Liver (tissue), 8 donors: ENCODE measurements at regions not wholly inside any gene's neighbourhood (a gene's known extent, or its start where the extent isn't known, plus 50 kb on each side); places are given as distances from the start of the nearest gene placed in this dataset.

Source experiments
- DNase-seq: peaks from one replicate; pipeline ENCODE4 v3.0.0-alpha.2; 2017; ENCODE audit warnings: low spot score
- H3K27ac ChIP-seq, 2 donors: one replicate each; pipeline ENCODE4 v1.7.0; 2013; ENCODE audit warnings: inconsistent platforms in 2 of 2, low read length in 2 of 2, control low read depth in 1 of 2, low read depth in 1 of 2, mild to moderate bottlenecking in 1 of 2
- H3K27me3 ChIP-seq, 4 donors: one replicate each; pipeline versions ENCODE4 v1.6.1 to v1.7.0; 2013; ENCODE audit warnings: low read length in 3 of 4, inconsistent platforms in 1 of 4, mild to moderate bottlenecking in 1 of 4, moderate library complexity in 1 of 4; ENCODE audit not compliant: control insufficient read depth in 4 of 4, insufficient read depth in 4 of 4
- H3K36me3 ChIP-seq, 4 donors: one replicate each; pipeline versions ENCODE4 v1.6.1 to v1.7.0; 2013; ENCODE audit warnings: low read length in 3 of 4, mild to moderate bottlenecking in 3 of 4, low read depth in 1 of 4, moderate library complexity in 1 of 4; ENCODE audit not compliant: control insufficient read depth in 4 of 4, insufficient read depth in 3 of 4
- H3K4me1 ChIP-seq, 4 donors: one replicate each; pipeline versions ENCODE4 v1.6.1 to v1.7.0; 2013; ENCODE audit warnings: low read length in 3 of 4, mild to moderate bottlenecking in 3 of 4, moderate library complexity in 1 of 4; ENCODE audit not compliant: control insufficient read depth in 4 of 4, insufficient read depth in 4 of 4
- H3K4me3 ChIP-seq, 3 donors: one replicate each; pipeline versions ENCODE4 v1.6.1 to v1.7.0; 2013; ENCODE audit warnings: low read length in 3 of 3, control low read depth in 1 of 3, low read depth in 1 of 3, mild to moderate bottlenecking in 1 of 3
- H3K9ac ChIP-seq, 2 donors: one replicate each; pipeline ENCODE4 v1.7.0; 2013; ENCODE audit warnings: low read length in 2 of 2, mild to moderate bottlenecking in 2 of 2, moderate library complexity in 2 of 2, control low read depth in 1 of 2, low read depth in 1 of 2
- H3K9me3 ChIP-seq, 4 donors: one replicate each; pipeline versions ENCODE4 v1.6.1 to v1.7.0; 2013; ENCODE audit warnings: low read length in 3 of 4; ENCODE audit not compliant: control insufficient read depth in 4 of 4
- ATF3 ChIP-seq: IDR thresholded peaks from 2 replicates; pipeline ENCODE4 v1.6.1; 2016; ENCODE audit warnings: antibody characterized with exemption
- CTCF ChIP-seq: fragments of 150-350 bp; IDR thresholded peaks from 2 replicates; pipeline ENCODE4 v1.5.1; 2017; ENCODE audit warnings: improper control_type of control experiment, low read depth, low read length; ENCODE audit not compliant: missing input control
- EGR1 ChIP-seq, 2 donors: IDR thresholded peaks; 2 replicates each; pipeline ENCODE4 v1.6.1; 2016 to 2018; ENCODE audit warnings: antibody characterized with exemption in 2 of 2, low read depth in 2 of 2
- FOXA1 ChIP-seq: IDR thresholded peaks from 2 replicates; pipeline ENCODE4 v1.6.1; 2016; ENCODE audit warnings: antibody characterized with exemption
- FOXA2 ChIP-seq: IDR thresholded peaks from 2 replicates; pipeline ENCODE4 v1.6.1; 2016; ENCODE audit warnings: antibody characterized with exemption
- GABPA ChIP-seq, 2 donors: IDR thresholded peaks in 1 of 2; conservative IDR thresholded peaks in 1 of 2; 2 replicates each; pipeline ENCODE4 v1.6.1; 2016; ENCODE audit warnings: antibody characterized with exemption in 2 of 2, mild to moderate bottlenecking in 1 of 2, moderate library complexity in 1 of 2
- HNF4A ChIP-seq, 2 donors: conservative IDR thresholded peaks; 2 replicates each; pipeline ENCODE4 v1.6.1; 2016; ENCODE audit warnings: antibody characterized with exemption in 2 of 2, mild to moderate bottlenecking in 2 of 2
- HNF4G ChIP-seq: IDR thresholded peaks from 2 replicates; pipeline ENCODE4 v1.6.1; 2016; ENCODE audit warnings: antibody characterized with exemption
- JUND ChIP-seq, 2 donors: IDR thresholded peaks; 2 replicates each; pipeline ENCODE4 v1.6.1; 2016; ENCODE audit warnings: antibody characterized with exemption in 2 of 2
- MAX ChIP-seq: IDR thresholded peaks from 2 replicates; pipeline ENCODE4 v1.6.1; 2016; ENCODE audit warnings: antibody characterized with exemption
- NR2F2 ChIP-seq: IDR thresholded peaks from 2 replicates; pipeline ENCODE4 v1.6.1; 2016; ENCODE audit warnings: antibody characterized with exemption
- REST ChIP-seq: IDR thresholded peaks from 2 replicates; pipeline ENCODE4 v1.6.1; 2016; ENCODE audit warnings: antibody characterized with exemption, mild to moderate bottlenecking
- RXRA ChIP-seq, 2 donors: IDR thresholded peaks; 2 replicates each; pipeline ENCODE4 v1.6.1; 2017 to 2018; ENCODE audit warnings: antibody characterized with exemption in 2 of 2, mild to moderate bottlenecking in 1 of 2
- SP1 ChIP-seq: IDR thresholded peaks from 2 replicates; pipeline ENCODE4 v1.6.1; 2018; ENCODE audit warnings: antibody characterized with exemption, mild to moderate bottlenecking
- TAF1 ChIP-seq: conservative IDR thresholded peaks from 2 replicates; pipeline ENCODE4 v1.6.1; 2016; ENCODE audit warnings: antibody characterized with exemption, mild to moderate bottlenecking
- YY1 ChIP-seq: IDR thresholded peaks from 2 replicates; pipeline ENCODE4 v1.6.1; 2016; ENCODE audit warnings: antibody characterized with exemption, mild to moderate bottlenecking
- ZBTB33 ChIP-seq: IDR thresholded peaks from 2 replicates; pipeline ENCODE4 v1.6.1; 2016; ENCODE audit warnings: antibody characterized with exemption
- WGBS: extraction: QIAGEN DNeasy Blood & Tissue Kit; methylation state at CpG from one replicate; pipeline ENCODE4 v1.1.7; 2013; 5-methylcytosine and 5-hydroxymethylcytosine counted together
- donor health status: healthy.
- donor health status: healthy.
- donor health status: healthy.
- donor health status: healthy.
- donor health status: healthy.

- no peaks in the 10 kb centered on the region for H3K36me3 ChIP-seq
- TF ChIP-seq ATF3: no peak
- TF ChIP-seq YY1: no peak
- no peak for TF ChIP-seq ZBTB33
- TF ChIP-seq MAX: no peak
- no peak for TF ChIP-seq FOXA2
- TF ChIP-seq HNF4G: no peak
- no peak for TF ChIP-seq EGR1 (IDR thresholded peaks at IDR 0.05; ENCODE audit: low read depth in 2 of 2)
- TF ChIP-seq NR2F2: no peak
- no peak for TF ChIP-seq RXRA (IDR thresholded peaks at IDR 0.05)
- no peak for TF ChIP-seq CTCF
- TF ChIP-seq TAF1: no peak
- TF ChIP-seq SP1: no peak
- no peak for TF ChIP-seq FOXA1
- TF ChIP-seq HNF4A (conservative IDR thresholded peaks at IDR 0.05): no peak
- TF ChIP-seq REST: no peak
- H3K27me3 ChIP-seq: no peaks in the 10 kb centered on the region
- no peaks in the 10 kb centered on the region for H3K9me3 ChIP-seq
- no peak overlapping the region for H3K9ac ChIP-seq
- no peak overlapping the region for H3K4me3 ChIP-seq
- DNase-seq: no peak
- peaks cover 12 to 33% (median 31%) of the 10 kb centered on the region in 4 donors for H3K4me1 ChIP-seq
- no peak overlapping the region for H3K27ac ChIP-seq
- WGBS: 76% methylated on average over 4 of the region's 4 CpGs
Observed at GRCh38 chr10:78748235-78748533, 320.6 kb upstream of the ZMIZ1 start.

GRCh38 chr10:78749200-78749599, 319.6 kb upstream of the ZMIZ1 start:
- Histone ChIP-seq H3K27ac (no peak overlapping the region), H3K27me3 (no peaks in the 10 kb centered on the region), H3K4me1 (peaks cover 9 to 24% (median 21%) of the 10 kb centered on the region in 4 donors), H3K36me3 (no peaks in the 10 kb centered on the region), H3K9ac (no peak overlapping the region), H3K9me3 (no peaks in the 10 kb centered on the region), H3K4me3 (no peak overlapping the region)
- DNase-seq: no peak
- 51% methylated on average over 1 of the region's 1 CpG for WGBS
- TF ChIP-seq ATF3 (no peak), GABPA (IDR thresholded peaks at IDR 0.05 in 1 of 2, conservative IDR thresholded peaks at IDR 0.05 in 1 of 2) (no peak), TAF1 (no peak), EGR1 (IDR thresholded peaks at IDR 0.05; ENCODE audit: low read depth in 2 of 2) (no peak), MAX (no peak), SP1 (no peak), HNF4A (conservative IDR thresholded peaks at IDR 0.05) (no peak), FOXA1 (no peak), ZBTB33 (no peak), JUND (IDR thresholded peaks at IDR 0.05) (no peak), FOXA2 (no peak), HNF4G (no peak), RXRA (IDR thresholded peaks at IDR 0.05) (no peak)
